ENCODE measurements at regions not wholly inside any gene's neighbourhood (a gene's known extent, or its start where the extent isn't known, plus 50 kb on each side); places are given as distances from the start of the nearest gene placed in this dataset.

GRCh38 chr10:35963685-35964084 is 321.6 kb upstream of the FZD8 start:
- Histone ChIP-seq H3K27ac (ENCODE audit: insufficient read depth, low read depth, low read length) (no peak overlapping the region), H3K79me2 (ENCODE audit: control insufficient read depth, insufficient read depth, low read length) (no peaks in the 10 kb centered on the region), H2AFZ (ENCODE audit: low read depth, low read length) (no peak overlapping the region), H3K9me1 (replicated peaks; ENCODE audit: control insufficient read depth, extremely low read depth, insufficient read depth, low read length) (no peaks in the 10 kb centered on the region), H3K4me2 (ENCODE audit: insufficient read depth, low read length) (no peak overlapping the region), H3K27me3 (ENCODE audit: control insufficient read depth in 2 of 2, insufficient read depth in 2 of 2, low read length in 2 of 2) (no peaks in the 10 kb centered on the region), H4K20me1 (replicated peaks; ENCODE audit: control insufficient read depth, extremely low read depth, insufficient read depth, low read length) (no peaks in the 10 kb centered on the region), H3K4me3 (replicated peaks in 1 of 3; ENCODE audit: insufficient read depth in 1 of 3, low read depth in 1 of 3, low read length in 3 of 3) (no peak overlapping the region), H3K36me3 (ENCODE audit: control insufficient read depth in 2 of 2, extremely low read depth in 1 of 2, insufficient read depth in 2 of 2, low read length in 2 of 2) (no peaks in the 10 kb centered on the region), H3K9me3 (replicated peaks; ENCODE audit: control insufficient read depth, insufficient read depth, low read length) (no peaks in the 10 kb centered on the region), H3K4me1 (ENCODE audit: control insufficient read depth, extremely low read depth, insufficient read depth, low read length) (peaks cover 3% of the 10 kb centered on the region), H3K9ac (replicated peaks; ENCODE audit: extremely low read depth, insufficient read depth, low read length) (no peak overlapping the region)
- ChIA-PET CTCF (no interaction called here), POLR2A (no interaction called here)
- TF ChIP-seq JUN (IDR thresholded peaks at IDR 0.05; ENCODE audit: borderline replicate concordance, insufficient read depth, insufficient read length, low read depth) (no peak), POLR2A (IDR thresholded peaks at IDR 0.05; ENCODE audit: low read depth, low read length) (no peak), EZH2 (IDR thresholded peaks at IDR 0.05; ENCODE audit: borderline replicate concordance, low read depth, low read length, severe bottlenecking) (no peak), POLR2AphosphoS5 (IDR thresholded peaks at IDR 0.05; ENCODE audit: insufficient read depth, low read depth, low read length) (no peak), MYC (IDR thresholded peaks at IDR 0.05; ENCODE audit: low read depth, low read length) (no peak), GATA2 (IDR thresholded peaks at IDR 0.05; ENCODE audit: insufficient read depth, insufficient read length, low read depth, low read length) (no peak), FOS (IDR thresholded peaks at IDR 0.05; ENCODE audit: borderline replicate concordance, insufficient read depth, low read length) (no peak)
- TF ChIP-seq, protein P1, sequence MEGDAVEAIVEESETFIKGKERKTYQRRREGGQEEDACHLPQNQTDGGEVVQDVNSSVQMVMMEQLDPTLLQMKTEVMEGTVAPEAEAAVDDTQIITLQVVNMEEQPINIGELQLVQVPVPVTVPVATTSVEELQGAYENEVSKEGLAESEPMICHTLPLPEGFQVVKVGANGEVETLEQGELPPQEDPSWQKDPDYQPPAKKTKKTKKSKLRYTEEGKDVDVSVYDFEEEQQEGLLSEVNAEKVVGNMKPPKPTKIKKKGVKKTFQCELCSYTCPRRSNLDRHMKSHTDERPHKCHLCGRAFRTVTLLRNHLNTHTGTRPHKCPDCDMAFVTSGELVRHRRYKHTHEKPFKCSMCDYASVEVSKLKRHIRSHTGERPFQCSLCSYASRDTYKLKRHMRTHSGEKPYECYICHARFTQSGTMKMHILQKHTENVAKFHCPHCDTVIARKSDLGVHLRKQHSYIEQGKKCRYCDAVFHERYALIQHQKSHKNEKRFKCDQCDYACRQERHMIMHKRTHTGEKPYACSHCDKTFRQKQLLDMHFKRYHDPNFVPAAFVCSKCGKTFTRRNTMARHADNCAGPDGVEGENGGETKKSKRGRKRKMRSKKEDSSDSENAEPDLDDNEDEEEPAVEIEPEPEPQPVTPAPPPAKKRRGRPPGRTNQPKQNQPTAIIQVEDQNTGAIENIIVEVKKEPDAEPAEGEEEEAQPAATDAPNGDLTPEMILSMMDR (IDR thresholded peaks at IDR 0.05; ENCODE audit: extremely low read depth in 1 of 2, insufficient read depth in 1 of 2, low read depth in 1 of 2, low read length in 2 of 2): no peak
- TF ChIP-seq, protein P2, sequence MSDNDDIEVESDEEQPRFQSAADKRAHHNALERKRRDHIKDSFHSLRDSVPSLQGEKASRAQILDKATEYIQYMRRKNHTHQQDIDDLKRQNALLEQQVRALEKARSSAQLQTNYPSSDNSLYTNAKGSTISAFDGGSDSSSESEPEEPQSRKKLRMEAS (IDR thresholded peaks at IDR 0.05; ENCODE audit: insufficient read depth, insufficient read length): no peak
- no TSS peak for BruUV-seq (replicated peaks)
- dilution Hi-C loops (cut with MboI; ENCODE audit: extremely low pct_ligation_motif_present, low sequenced_read_pairs) (no loop called here), intact Hi-C loops (cut with micrococcal nuclease) (loop anchor here (10.0 kb wide), 1 partner anchor 1441 kb away; no protein-coding TSS in a partner anchor)
- DNase-seq (ENCODE audit: low read depth, low spot score) (no peak), FAIRE-seq (no peak)

Data from endothelial cell of umbilical vein (primary cell).